IPS-11a (cell line): ENCODE measurements at regions not wholly inside any gene's neighbourhood (a gene's known extent, or its start where the extent isn't known, plus 50 kb on each side); places are given as distances from the start of the nearest gene placed in this dataset.
"Not testable (repeated sequence)": the region's sequence is repeated elsewhere in the genome, so short reads cannot be mapped to it uniquely, and the experiment has no call there.

Experiments
- H3K4me3 ChIP-seq: one replicate; pipeline ENCODE4 v1.5.1; 2013; ENCODE audit warnings: low read depth, low read length, control low read depth

DNA sequence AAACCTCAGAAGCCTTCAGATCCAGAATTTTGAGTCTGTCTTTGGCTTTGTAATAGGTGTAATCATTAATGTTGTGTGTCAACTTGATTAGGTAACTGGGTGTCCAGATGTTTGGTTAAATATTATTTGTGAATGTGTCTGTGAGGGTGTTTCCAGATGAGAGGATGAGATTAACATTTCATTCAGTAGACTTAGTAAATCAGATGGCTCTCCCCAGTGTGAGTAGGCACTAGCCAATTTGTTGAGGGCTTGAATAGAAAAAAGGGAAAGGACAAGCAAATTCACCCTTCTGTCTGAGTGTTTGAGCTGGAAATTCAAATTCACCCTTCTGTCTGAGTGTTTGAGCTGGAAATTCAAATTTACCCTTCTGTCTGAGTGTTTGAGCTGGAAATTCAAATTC is 932.2 kb downstream of the SLC6A15 start:
- H3K4me3 ChIP-seq = no peak overlapping the region

DNA sequence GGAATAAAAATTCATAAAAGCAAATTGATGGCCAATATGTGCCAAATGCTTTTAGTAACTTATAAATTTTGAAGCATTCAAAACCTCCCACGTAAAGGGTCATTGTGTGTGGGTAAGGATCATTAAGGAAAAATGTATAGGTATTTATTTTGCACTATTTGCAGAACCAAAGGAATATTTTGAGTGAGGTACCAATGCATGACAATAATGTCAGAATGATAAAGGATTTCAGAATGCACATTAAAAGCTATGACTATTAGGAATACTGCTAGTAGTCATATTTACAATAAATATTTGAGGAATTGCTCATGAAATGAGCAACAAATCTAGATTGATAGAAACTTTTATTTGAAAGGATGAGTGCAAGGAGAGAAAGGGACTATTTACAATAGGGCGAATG is 932.8 kb downstream of the SLC6A15 start:
- H3K4me3 ChIP-seq = no peak overlapping the region

DNA sequence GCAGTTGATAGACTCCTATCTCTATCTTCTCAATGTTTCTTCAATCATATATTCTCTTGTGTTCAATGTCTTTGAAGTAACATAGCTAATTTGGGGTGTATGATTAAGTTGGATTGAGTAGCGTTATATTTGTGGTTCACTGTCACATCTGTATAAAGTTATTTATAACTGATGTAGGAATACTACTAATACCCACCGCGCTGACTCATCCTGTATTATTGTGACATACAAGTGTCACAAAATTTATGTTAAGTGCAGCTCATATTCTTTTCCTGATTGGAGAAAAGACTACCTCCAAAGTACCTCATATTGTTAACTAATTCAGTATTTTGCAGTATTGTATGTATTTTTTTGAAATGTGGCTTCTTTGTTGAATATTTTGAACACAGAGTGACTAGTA is 940.8 kb downstream of the SLC6A15 start:
- H3K4me3 ChIP-seq = no peak overlapping the region

DNA sequence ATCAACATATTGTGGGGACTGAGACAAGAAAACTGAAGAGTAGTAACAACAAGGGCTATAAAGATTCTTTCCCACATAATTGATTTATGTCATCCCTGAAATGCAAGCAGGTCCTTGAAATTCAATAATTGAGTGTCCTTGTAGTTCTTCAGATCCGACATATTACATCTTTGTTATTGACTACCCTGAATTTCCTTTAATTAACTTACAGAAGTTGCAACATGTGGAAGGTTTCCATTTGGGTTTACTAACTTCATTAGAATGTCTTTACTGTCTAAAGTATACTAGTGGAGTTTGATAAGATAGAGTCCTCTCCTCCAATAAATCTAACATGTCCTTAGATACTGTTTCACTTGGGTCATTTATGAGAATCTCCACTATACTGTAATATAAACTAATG is 951.8 kb downstream of the SLC6A15 start:
- no peak overlapping the region for H3K4me3 ChIP-seq

DNA sequence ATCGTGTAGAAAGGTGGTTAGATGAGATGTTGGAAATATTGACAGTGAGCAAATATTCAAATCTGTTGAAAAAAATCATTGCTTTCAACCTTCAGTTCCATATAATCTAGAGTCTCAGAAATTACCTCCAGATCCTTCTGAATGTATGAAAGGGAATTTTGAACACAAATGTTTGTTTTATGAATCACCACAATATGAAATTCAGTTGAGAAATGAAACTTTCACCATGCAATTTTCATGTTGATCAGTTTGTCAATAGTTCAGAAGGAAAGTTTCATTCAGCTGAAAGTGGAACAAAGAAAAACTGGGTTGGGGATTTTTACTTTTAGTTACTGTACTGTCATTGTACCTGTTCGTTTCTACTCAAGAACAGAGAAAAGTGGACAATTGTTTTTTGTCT is 953.6 kb downstream of the SLC6A15 start:
- H3K4me3 ChIP-seq = no peak overlapping the region

DNA sequence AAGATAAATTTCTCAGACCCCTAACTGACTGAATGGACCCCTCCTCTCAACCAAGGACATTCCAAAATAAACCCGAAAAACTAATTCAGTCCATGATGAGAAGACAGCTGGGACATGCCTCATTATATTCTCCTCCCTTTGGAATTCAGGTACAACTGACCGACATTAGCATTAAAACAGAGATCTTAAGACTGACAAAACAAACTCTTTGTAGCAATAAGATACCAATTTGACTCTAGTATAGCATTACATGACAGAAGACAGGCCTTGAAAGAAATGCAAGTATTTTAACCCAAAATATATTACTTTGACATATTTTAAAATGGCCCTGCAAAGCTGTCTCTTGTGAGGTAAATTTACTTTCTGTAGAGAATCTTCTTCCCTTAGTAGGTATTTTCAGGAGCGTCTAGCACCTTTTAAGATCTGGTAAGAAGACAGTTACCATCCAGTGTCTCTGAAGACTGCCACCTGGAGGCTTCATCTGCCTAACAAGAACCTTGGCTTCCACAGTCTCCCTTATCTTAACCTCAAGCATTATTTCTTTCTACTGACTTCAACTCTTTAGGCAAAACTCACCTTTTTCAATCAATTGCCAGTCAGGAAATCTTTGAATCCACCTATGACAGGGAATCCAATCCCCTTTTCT is 957.5 kb downstream of the SLC6A15 start:
- no peak overlapping the region for H3K4me3 ChIP-seq

DNA sequence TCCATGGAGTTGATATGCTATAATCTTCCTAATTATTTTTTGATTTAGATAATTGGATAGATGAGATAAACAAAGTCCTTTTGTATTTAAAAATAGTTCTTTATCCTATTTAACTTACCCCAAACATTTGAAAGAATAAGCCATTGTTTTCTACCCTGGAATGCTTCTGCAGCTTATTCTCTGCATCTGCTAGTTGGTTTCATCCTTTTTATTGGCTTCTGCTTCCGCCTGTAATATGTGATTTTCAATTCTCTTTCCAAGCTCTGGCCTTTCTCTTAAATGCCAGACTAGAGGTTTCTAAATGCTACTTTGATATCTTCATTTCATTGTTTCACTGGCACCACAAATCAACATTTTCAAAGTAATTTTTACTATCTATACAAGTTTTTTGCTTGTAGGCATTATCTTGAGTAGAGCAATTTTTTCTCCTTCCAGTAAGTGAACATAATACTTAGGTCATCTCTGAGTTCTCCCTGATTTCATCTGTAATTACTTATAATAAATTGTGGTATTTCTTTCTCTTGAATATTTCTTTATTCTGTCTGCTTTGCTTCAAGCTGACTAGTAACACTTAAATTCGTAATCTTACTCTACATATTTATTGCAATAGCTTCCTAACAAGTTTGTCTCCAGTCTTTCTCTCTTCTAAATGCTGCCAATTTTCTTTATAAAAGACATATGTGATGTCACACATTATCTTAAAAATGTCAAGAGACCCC is 958.4 kb downstream of the SLC6A15 start:
- H3K4me3 ChIP-seq = no peak overlapping the region

DNA sequence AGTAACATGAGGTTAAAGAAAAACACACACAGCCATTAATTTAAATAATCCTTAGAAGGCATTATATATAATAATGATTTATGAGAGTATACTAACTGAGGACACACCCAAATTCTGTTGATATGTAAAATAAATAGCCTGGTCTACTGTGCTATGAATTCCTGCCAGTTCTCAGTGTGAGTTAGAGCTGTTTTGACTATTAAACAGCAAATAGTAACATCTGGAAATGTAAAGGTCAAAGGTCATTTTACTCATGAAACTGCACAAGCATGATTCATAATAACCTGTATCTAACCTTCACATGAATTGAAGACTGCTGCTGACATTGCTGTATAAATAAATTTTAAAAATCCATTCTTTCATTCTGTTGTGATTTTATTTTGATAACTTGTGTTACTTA is 966.7 kb downstream of the SLC6A15 start:
- no peak overlapping the region for H3K4me3 ChIP-seq

DNA sequence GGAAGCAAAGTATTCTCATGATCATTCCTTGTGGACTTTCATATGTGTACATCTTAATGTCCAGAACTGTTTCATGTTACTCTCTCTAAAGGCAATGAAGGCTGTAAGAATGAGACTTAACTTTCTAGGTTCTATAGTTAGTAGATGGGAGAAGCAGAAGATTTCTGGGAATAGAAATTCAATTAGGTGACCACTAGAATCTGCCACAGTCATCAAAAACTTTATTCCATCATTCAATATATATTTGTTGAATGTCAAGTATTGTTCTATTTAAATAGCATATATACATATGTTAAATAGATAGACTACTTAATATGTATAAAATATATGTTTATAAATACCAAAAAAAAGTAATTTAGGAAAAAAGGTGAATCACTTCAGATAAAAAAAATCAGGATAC is 972.9 kb downstream of the SLC6A15 start:
- no peak overlapping the region for H3K4me3 ChIP-seq

DNA sequence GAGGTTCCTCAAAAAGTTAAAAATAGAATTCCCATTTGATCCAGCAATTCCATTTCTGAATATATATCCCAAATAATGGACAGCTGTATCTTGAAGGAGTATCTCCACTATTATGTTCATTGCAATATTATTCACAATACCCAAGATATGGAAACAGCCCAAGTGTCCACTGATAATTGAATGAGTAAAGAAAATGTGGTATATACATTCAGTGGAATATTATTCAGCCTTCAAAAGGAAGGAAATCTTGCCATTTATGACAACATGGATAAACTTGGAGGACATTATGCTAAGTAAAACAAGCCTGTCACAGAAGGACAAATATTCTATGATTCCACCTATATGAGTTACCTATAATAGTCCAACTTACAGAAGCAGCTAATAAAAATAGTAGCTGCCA is 979.0 kb downstream of the SLC6A15 start:
- no peak overlapping the region for H3K4me3 ChIP-seq

DNA sequence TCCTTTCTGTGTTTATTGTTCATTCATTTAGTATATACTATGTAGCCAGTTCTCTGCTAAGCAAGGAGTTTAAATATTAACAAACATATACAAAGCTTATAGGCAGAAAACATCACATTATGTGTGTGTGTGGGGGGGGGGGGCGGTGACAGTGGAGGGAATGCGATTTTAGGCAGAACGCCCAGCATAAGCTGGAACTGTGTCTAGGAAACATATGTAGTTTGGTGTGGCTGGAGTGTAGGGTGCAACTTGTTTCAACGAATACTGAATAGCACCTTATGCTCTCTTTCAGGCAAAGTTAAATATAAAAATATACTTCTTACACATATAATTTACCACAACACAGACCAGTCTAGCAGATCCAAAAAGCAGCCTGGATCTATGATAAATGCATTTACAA is 980.6 kb downstream of the SLC6A15 start:
- H3K4me3 ChIP-seq = no peak overlapping the region

DNA sequence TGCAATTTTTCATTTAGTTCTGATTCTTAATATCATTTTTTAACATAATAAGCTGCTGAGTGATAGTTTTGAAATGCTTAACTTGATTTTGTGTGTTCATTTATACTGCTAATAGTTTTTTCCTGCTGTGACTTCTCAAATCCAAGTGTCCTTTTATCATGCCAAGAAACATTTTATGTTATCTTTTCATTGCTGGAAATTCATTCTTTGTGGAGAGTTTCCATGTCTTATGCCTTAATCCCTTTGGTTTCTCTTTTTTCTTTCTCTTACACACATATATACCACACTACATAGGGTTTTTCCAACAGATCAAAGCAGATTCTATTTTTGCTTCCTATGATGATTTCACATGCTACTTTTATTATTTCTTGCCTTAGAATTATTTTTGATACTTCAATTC is 981.1 kb downstream of the SLC6A15 start:
- no peak overlapping the region for H3K4me3 ChIP-seq

DNA sequence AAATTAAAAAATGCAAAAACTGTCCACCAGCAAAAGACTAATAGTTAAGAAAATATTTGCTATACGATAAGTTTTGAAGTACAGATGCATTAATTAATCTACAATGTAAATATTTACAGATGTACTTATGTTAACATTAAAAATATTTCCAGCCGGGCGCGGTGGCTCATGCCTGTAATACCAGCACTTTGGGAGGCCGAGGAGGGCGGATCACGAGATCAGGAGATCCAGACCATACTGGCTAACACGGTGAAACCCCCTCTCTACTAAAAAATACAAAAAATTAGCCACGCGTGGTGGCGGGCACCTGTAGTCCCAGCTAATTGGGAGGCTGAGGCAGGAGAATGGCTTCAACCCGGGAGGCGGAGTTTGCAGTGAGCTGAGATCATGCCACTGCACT is 982.8 kb downstream of the SLC6A15 start:
- H3K4me3 ChIP-seq = not testable (repeated sequence)

DNA sequence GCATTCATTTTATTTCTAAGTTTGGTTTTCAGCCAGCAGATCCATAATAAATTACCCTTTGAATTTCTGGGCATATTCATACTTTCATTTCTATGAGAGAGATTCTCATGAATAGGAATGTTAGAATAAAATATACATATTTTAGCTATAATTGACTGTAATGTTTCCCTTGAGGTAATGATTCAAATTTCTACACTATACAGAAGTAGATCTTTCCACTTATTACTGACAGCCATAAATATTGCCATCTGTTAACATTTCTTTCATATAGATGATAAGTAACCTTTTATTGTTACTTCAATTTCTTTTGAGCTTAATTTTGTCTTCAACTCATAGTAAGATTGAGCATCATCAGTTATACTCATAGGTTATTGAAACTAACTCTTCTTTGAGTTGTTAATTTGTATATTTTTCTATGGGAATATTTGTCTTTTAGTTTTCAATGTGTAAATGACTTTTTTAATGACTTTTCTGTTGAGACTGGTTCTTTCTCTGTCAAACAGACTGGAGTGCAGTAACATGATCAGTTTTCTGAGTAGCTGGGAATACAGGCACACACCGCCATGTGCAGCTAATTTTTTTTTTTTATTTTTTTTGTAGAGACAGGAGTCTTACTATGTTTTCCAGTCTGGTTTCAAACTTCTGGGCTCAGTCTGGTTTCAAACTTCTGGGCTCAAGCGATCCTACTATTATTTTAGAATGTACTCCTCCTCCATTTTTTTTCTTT is 991.6 kb downstream of the SLC6A15 start:
- no peak overlapping the region for H3K4me3 ChIP-seq

DNA sequence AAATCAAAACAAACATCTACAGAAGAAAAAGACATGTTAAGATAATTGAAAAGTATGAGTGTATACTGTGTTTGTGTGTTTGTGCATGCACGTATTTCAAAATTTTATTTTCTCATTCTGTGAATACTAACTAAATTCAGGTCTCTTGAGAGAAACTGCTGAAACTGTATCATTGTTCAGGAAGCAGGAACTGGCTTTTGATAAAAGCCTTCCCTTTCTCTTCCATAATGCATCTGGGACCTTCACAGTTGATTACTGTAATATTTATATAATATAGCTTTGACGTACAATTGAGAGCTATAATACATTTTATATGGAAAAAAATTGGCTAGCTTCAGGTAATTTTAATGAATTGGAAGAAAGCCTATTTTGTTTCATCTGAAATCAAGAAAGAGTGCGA is 993.5 kb downstream of the SLC6A15 start:
- H3K4me3 ChIP-seq = no peak overlapping the region

DNA sequence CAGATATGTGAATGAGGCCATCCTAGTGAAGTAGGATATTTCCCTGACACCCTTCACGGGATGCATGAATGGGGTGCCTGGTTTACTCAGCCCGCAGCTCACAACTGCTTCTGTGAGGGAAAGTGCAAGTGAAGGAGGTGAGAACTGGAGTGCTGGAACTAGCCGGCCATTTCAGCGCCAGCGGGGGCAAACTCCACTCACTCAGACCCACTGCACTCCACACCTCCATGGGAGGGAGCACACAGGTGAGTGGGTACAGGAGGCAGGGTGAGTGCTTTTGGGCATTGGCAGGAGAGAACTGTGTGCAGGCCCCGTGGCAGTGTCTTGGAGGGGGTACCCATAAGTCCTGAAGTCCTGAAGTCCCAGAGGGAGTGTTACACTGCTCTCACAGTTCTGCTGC is 1008.4 kb downstream of the SLC6A15 start:
- no peak overlapping the region for H3K4me3 ChIP-seq

DNA sequence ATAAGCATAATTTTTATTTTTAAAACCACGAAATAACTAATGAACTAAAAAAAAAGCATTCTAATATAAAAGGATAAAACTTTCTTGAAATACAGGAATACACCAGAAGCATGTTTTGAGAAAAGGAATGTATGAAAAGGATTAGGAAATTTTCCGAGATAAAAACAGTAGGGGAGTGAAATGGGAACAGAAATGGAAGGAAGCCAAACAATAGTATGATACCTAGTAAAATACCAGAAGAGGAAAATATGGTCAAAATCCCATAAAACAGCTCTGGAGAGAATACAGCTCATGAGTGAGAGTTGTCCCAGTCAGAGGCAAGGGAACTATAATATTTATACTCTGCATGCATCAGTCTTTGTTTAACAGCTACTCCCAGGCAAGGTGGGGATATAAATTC is 1016.2 kb downstream of the SLC6A15 start:
- no peak overlapping the region for H3K4me3 ChIP-seq

DNA sequence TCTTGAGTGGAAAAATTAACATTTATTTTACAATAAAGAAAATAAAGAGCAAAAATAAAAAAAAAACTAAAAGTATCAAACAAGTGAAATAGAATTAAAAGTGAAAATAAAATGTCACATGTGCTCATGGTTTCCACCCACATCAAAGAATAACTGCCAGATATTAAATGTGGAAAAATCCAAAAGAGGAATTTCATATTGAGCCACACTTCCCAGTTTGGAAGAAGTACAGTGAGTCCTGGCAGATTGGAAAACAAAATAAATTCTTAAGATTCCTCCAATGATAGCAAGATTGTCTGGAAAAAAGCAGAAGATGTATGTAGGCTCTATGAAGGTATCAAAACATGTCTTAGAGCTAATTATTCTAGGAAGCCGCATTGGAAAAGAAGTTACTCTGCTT is 1019.5 kb downstream of the SLC6A15 start:
- H3K4me3 ChIP-seq = no peak overlapping the region

DNA sequence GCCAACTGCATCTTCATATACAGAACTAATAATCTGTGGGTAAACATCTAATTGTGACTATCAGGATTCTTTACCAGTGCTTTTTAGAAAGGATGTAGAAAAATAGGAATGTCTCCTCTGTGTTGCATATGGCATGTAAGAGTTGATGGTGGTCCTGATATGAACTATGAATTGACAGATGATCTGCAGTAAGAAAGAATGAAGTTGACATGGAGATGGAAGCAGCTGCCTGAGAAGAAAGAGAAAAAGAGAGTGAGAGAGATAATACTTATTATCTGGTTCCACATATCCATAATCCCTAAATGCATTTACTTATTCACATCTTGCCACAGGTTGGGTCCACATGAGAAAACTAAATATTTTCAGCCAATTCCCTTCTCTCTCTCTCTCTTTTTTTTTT is 1022.9 kb downstream of the SLC6A15 start:
- no peak overlapping the region for H3K4me3 ChIP-seq

DNA sequence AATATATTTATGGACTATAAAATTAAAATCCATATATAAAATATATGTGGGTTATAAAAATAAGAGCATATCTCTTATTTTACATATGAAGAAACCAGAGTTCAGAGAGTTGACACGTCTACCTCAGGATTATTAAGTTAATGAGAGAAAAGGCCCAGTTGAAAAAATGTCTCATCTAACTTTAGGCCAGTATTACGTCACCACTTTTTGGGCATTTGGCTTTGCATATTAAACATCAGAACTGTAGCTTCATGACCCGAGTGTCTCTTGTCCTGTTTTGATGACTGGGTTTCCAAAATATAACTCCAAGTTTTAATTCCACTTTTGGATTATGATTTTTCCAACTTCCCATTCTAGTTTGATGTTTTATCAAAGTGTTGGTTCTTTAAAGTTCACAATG is 1026.1 kb downstream of the SLC6A15 start:
- H3K4me3 ChIP-seq = no peak overlapping the region

DNA sequence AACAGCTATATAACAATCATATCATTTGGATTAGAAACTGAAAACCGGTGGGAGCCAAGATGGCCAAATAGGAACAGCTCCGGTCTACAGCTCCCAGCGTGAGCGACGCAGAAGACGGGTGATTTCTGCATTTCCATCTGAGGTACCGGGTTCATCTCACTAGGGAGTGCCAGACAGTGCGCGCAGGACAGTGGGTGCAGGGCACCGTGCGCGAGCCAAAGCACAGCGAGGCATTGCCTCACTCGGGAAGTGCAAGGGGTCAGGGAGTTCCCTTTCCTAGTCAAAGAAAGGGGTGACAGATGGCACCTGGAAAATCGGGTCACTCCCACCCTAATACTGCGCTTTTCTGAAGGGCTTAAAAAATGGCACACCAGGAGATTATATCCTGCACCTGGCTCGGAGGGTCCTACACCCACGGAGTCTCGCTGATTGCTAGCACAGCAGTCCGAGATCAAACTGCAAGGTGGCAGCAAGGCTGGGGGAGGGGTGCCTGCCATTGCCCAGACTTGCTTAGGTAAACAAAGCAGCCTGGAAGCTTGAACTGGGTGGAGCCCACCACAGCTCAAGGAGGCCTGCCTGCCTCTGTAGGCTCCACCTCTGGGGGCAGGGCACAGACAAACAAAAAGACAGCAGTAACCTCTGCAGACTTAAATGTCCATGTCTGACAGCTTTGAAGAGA is 1041.5 kb downstream of the SLC6A15 start:
- H3K4me3 ChIP-seq = not testable (repeated sequence)

DNA sequence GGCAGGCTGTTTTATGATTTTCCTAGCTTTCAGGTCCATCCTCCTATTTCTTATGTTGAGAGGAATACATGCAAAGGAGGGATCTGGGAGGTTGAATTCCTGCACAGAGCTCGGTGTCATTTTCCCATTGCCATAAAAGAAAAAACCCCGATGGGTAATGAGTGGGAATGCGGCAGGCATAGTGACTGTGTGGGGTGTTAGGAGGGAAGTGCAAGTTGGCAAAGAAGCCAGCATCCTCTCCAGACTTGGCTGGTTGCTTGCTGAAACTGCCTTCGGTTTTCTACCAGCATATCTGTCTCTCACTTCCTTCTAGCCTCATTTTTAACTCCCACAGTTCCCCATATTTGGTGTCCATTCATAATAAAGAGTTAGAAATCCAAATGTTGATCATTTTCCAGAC is 1046.1 kb downstream of the SLC6A15 start:
- no peak overlapping the region for H3K4me3 ChIP-seq
